Activated T-cell treated with anti-CD3 and anti-CD28 coated beads, Interleukin-2, amount 50 U/mL, for 48 hours (primary cell): ENCODE measurements at regions not wholly inside any gene's neighbourhood (a gene's known extent, or its start where the extent isn't known, plus 50 kb on each side); places are given as distances from the start of the nearest gene placed in this dataset.

Experiments used
- DNase-seq, 2 experiments: peaks; one replicate each; pipeline ENCODE4 v3.0.0-alpha.2; 2020

GRCh38 chr15:47998619-47999019, 122.2 kb upstream of the SLC24A5 start:
- no peak for DNase-seq

DNA sequence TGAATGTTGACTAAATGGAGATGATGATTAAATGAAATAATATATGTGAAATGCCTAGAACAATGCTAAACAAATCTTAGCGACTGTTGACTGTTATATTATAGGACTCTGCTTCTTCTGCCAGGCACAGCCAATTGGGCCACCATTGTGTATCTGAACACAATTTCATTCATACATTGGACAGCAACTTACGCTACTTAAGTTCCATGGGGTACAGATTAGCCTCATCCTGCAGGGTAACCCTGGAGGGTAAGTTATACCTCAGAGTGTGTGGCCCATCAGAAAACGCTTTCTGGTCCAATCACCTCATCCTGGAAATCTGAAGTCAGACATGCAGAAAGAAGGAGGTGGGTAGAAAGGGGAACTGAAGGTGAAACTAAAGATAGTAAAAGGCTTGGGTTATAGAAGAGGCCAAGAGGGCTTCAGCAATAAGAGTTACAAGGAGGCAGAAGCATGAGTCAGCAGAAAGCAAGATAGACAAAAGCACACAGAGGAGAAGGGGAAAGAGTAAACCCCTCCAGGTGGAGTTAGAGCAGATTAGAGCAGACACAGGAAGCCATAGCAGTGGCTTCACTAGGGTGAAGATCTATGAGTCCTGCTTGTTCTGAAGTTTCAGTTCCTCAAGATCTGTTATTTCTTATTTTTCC, 119.3 kb upstream of the SLC24A5 start:
- DNase-seq: no peak

GRCh38 chr15:48002767-48003166, 118.0 kb upstream of the SLC24A5 start:
- no peak for DNase-seq

DNA sequence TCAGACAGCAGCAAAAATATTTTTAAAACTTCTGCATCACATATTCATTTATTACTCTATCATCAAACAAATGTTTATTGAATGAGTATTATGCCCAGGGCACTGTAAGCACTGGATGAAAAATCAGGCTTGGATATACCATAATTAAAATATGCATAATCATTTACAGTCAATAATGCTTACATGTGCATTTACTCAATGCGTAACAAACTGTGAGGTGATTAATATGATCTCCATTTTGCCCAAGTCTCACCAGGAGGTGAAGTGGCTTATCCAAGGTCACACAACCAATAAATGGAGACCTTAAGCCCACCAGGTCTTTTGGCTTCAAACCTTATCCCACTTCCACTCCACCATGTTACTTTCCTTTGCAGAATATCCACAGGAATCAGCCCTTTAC, 117.3 kb upstream of the SLC24A5 start:
- DNase-seq: no peak

DNA sequence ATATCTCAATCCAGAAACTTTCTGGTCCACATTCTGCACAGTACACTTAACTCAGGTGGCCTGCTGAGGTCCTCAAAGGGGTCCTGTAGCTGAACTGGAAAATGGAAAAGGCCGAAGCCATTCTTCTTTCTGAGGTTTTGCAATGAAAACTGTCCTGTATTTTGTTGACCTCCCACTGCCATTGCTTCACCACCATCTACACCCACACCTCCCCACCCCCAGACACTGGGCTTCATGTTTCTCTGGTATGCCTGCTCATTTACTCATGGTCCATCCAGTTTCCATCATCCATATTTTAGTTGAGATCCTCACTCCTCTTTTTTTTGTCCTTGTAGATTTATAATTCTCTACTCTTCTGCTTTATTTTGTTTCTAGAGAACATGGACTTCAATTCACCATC, 115.7 kb upstream of the SLC24A5 start:
- DNase-seq: no peak

- DNase-seq: no peak
Observed at GRCh38 chr15:48006031-48006511, 114.7 kb upstream of the SLC24A5 start.

- no peak for DNase-seq
Observed at GRCh38 chr15:48010316-48010715, 110.5 kb upstream of the SLC24A5 start.

DNA sequence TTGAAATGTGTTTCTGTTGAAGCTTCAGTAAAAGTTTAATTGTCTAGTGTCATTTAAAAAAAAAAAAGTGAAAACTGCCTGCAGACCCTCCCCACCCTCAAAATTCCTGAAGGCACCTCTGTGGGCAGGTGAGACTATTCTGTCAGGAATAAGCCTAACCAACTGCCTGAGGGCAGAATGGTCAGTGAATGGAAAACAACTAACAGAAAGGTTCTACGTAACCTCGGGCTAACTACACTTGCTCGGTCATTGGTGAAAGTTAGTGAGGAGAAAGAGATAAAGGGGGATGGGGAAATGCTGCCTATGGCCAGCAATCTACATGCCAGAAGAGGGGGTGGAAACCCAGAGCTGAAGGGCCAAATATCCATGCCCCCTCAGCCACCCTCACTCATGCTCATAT, 108.6 kb upstream of the SLC24A5 start:
- DNase-seq: no peak

DNA sequence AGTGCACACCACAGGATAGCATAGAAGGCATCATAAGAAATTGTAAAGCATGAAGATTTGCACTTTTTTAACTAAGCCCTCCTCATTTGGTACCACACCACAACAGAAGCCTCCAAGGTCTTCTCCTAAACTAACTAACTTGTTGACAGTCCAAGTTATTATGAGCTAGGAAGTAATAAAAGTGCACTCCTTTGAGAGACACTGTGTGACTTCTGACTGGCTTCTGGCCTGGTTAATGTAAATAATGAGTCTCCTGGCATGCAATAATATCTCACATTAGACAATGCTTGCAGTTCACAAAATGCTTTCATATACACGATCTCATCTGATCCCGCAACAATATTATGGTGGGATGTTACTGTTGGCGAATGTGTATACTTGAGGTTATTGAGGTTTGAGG, 103.9 kb upstream of the SLC24A5 start:
- DNase-seq: no peak

GRCh38 chr15:48017747-48018146, 103.0 kb upstream of the SLC24A5 start:
- DNase-seq: no peak

GRCh38 chr15:48020166-48020565, 100.6 kb upstream of the SLC24A5 start:
- DNase-seq: no peak

GRCh38 chr15:48021336-48022086, 99.3 kb upstream of the SLC24A5 start:
- DNase-seq: no peak

- no peak for DNase-seq
Observed at GRCh38 chr15:48025118-48025517, 95.7 kb upstream of the SLC24A5 start.

GRCh38 chr15:48028712-48029111, 92.1 kb upstream of the SLC24A5 start:
- no peak for DNase-seq

- DNase-seq: no peak
Observed at GRCh38 chr15:48029642-48030041, 91.1 kb upstream of the SLC24A5 start.

DNA sequence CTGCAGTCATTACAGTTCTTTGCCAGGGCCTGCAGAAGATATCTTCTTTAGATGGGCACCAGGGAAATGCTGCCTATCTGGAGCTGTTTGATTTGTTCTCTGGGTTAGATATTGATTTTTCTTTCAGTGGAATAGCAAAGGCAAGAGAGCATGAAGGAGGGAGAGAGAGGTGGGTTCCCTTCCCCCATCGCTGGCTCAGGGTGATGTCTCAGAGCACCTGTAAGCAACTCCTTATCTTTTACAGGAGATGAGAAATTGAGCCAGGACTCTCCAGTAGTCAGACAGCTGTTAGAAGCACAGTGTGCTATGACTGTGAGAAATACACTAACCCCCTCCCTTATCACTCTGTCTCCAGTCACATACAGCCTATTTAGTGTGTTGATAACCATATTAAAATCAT, 89.3 kb upstream of the SLC24A5 start:
- DNase-seq: no peak

DNA sequence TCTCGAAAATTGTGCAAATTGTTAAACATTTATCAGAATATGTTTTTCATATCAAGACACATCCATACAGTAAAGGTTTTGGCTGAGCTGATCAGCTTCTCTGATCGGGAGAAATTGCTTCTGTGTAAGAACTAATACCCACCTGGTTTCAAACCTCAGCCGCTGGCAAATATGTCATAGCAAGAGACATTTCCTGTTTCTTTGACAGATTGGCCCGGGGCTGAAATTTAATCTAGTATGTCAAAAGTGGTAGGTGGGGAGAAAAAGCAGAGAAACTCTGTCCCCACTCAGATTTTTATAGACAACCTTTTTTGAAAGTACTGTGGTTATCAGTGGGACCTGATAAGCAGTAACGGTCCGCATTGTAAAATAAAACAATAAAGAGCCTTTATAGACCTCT, 88.8 kb upstream of the SLC24A5 start:
- DNase-seq: no peak

GRCh38 chr15:48032911-48033310, 87.9 kb upstream of the SLC24A5 start:
- DNase-seq: no peak

DNA sequence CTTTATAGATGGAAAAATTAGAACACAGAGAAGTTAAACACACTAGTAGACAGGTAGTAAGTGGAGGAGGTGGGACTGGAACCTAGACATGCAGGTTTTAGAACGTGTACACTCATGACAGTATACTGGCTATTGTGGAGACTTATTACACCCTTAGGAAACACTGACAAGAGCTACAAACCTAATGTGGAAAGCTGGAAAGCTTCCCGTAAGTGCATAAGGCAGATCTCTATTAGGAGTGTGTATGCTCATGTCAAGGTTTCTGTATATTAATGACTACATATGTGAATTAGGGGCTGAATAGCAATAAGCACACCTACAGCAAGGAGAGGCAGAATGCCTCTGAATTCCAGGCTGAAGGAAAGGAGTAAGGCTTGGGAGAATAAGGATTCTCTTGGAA, 82.6 kb upstream of the SLC24A5 start:
- no peak for DNase-seq

- no peak for DNase-seq
Observed at GRCh38 chr15:48040166-48040817, 80.5 kb upstream of the SLC24A5 start.

DNA sequence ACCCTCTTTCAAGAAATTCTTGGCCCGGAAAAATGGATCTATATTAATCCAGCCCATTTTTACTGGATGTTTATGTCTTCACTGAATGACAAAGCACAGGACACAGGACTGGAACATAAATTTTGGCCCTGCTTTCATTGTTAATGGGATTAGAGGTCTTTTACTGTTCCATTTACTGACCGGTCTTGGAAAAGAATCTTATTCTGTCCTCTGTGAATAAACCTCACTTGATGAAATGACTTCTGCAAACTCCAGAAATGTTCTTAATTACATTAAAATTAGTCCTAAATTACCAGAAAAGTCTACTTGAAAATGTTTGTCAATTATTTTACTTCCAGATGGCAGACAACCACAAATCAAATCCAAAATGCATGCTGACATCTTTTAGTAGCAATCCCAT, 79.3 kb upstream of the SLC24A5 start:
- no peak for DNase-seq

DNA sequence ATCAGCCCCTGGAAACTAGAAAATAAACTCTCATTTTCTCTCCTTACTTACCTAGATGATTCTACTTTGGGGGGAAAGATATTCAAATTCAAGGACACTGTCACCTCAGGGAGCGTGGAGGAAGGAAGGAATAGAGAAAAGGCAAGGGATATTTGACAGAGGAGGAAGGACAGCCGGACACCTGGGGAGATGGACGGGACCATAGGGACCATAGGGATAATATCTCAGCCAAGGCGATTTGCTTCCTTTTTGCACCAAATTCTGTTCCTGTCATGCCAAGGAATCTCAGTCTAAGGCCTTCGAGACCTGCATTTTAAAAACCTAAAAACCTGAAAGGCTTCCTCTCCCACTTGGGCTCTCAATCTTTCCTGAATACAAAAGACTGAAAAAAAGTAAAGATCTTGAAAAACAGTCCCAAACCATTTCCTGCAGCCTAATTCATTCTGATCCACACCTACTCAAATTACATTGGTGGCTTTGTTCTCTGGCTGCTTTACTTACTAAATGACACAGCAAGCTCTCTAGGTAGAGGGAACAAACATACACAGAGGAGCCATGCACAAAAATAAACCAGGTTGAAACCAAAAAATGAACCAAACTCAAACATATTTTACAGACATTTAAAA, 73.9 kb upstream of the SLC24A5 start:
- no peak for DNase-seq

DNA sequence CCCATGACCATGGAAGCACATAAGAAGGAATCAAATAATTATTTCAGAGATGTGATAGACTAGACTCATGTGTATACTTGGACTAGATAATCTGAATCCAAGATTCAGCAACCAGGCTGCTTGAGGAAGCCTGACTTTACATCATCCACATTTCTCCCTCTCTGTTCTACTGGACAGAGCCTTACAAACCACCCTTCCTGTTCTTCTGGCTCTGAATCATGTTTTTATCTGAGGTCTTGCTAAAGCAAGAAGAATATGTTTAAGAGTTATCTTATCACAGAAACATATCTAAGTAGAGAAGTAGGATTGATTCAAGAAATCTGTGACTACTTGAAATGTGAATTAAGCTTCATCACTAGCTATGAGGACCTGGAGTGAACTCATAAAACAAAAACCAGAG, 71.1 kb upstream of the SLC24A5 start:
- DNase-seq: no peak

DNA sequence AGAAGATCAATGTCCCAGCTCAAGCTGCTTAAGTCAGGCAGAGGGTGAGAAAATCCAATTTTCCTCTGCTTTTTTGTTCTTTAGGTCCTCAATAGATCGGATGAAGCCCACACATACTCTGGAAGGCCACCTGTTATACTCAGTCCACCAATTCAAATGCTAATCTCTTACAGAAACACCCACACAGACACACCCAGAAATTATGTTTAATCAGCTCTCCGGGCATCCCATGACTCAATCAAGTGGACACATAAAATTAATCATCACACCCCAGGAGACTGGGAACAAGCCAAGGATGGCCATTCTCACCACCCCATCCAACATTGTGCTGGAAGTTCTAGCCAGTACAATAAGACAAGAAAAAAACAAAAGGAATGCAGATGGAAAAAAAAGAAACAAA, 67.8 kb upstream of the SLC24A5 start:
- no peak for DNase-seq
